ENCODE measurements at regions not wholly inside any gene's neighbourhood (a gene's known extent, or its start where the extent isn't known, plus 50 kb on each side); places are given as distances from the start of the nearest gene placed in this dataset.

DNA sequence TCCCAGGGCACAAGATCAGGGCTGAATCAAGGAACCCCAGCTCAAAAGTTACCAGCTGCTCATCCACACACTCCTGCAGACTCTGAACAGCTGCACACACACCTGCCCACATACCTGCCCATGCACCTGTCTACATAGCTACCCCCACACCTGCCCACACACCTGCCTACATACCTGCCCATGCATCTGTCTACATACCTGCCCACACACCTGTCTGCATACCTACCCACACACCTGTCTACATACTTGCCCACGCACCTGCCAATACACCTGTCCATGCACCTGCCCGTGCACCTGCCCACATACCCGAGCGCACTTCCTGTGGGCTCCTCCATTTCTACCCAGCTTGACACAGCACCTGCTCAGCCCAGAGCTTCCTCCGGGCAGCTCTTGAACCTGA, 122.8 kb upstream of the AGAP1 start:
- TF ChIP-seq, protein P1, sequence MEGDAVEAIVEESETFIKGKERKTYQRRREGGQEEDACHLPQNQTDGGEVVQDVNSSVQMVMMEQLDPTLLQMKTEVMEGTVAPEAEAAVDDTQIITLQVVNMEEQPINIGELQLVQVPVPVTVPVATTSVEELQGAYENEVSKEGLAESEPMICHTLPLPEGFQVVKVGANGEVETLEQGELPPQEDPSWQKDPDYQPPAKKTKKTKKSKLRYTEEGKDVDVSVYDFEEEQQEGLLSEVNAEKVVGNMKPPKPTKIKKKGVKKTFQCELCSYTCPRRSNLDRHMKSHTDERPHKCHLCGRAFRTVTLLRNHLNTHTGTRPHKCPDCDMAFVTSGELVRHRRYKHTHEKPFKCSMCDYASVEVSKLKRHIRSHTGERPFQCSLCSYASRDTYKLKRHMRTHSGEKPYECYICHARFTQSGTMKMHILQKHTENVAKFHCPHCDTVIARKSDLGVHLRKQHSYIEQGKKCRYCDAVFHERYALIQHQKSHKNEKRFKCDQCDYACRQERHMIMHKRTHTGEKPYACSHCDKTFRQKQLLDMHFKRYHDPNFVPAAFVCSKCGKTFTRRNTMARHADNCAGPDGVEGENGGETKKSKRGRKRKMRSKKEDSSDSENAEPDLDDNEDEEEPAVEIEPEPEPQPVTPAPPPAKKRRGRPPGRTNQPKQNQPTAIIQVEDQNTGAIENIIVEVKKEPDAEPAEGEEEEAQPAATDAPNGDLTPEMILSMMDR (IDR thresholded peaks at IDR 0.05) = no peak
- TF ChIP-seq POLR2A (IDR thresholded peaks at IDR 0.05) = no peak

All from breast epithelium (tissue), 3 donors.